Esophagus muscularis mucosa (tissue), 4 donors: ENCODE measurements at regions not wholly inside any gene's neighbourhood (a gene's known extent, or its start where the extent isn't known, plus 50 kb on each side); places are given as distances from the start of the nearest gene placed in this dataset.

Experiments
- DNase-seq: peaks from one replicate; pipeline ENCODE4 v3.0.0-alpha.2; 2017; ENCODE audit errors: extremely low spot score
- H3K27ac ChIP-seq, 4 donors: fragments of 200-600 bp; sonication (generic); replicated peaks in 1 of 4; 1 replicate in 3 of 4; 2 replicates in 1 of 4; pipeline ENCODE4 v1.5.1; 2016 to 2019; ENCODE audit warnings: mild to moderate bottlenecking in 1 of 4
- H3K27me3 ChIP-seq, 4 donors: fragments of 200-600 bp; sonication (generic); one replicate each; pipeline versions ENCODE4 v1.5.1 to v1.6.0; 2016 to 2019
- H3K36me3 ChIP-seq, 4 donors: fragments of 200-600 bp; sonication (generic); one replicate each; pipeline ENCODE4 v1.5.1; 2016 to 2019
- H3K4me1 ChIP-seq, 4 donors: fragments of 200-600 bp; sonication (generic); one replicate each; pipeline ENCODE4 v1.5.1; 2016 to 2019
- H3K4me3 ChIP-seq, 4 donors: fragments of 200-600 bp; sonication (generic); 1 replicate in 2 of 4; 2 replicates in 2 of 4; pipeline ENCODE4 v1.5.1; 2016 to 2019; ENCODE audit warnings: mild to moderate bottlenecking in 4 of 4, moderate library complexity in 1 of 4
- H3K9me3 ChIP-seq, 4 donors: fragments of 200-600 bp; sonication (generic); 1 replicate in 3 of 4; 2 replicates in 1 of 4; pipeline ENCODE4 v1.5.1; 2016 to 2019
- EP300 ChIP-seq: sonication (generic); formaldehyde crosslinking; IDR thresholded peaks from one replicate; pipeline ENCODE4 v1.6.1; 2017; ENCODE audit warnings: antibody characterized with exemption
- POLR2A ChIP-seq: fragments of 450-650 bp; IDR thresholded peaks from one replicate; pipeline ENCODE4 v1.6.1; 2017; ENCODE audit warnings: antibody characterized with exemption, moderate library complexity, mild to moderate bottlenecking, low read depth
- POLR2AphosphoS5 ChIP-seq, 2 donors: sonication (generic); formaldehyde crosslinking; IDR thresholded peaks; one replicate each; pipeline ENCODE4 v1.6.1; 2017; ENCODE audit warnings: antibody characterized with exemption in 2 of 2
- WGBS: methylation state at CpG from one replicate; pipeline ENCODE4 v1.1.5; 2018; 5-methylcytosine and 5-hydroxymethylcytosine counted together
- intact Hi-C: fragments of 100-400 bp; cut with DNase I; formaldehyde crosslinking; loops from one replicate; pipeline ENCODE4 v1.15.1; 2023
- TF ChIP-seq, protein P1 (sequence below), 3 experiments: fragments of 200-600 bp in 2 of 3; fragments of 450-650 bp in 1 of 3; sonication (generic) in 2 of 3; IDR thresholded peaks; one replicate each; pipeline ENCODE4 v1.5.1; 2017 to 2019; ENCODE audit warnings: antibody characterized with exemption in 3 of 3, mild to moderate bottlenecking in 2 of 3, moderate library complexity in 1 of 3

DNA sequence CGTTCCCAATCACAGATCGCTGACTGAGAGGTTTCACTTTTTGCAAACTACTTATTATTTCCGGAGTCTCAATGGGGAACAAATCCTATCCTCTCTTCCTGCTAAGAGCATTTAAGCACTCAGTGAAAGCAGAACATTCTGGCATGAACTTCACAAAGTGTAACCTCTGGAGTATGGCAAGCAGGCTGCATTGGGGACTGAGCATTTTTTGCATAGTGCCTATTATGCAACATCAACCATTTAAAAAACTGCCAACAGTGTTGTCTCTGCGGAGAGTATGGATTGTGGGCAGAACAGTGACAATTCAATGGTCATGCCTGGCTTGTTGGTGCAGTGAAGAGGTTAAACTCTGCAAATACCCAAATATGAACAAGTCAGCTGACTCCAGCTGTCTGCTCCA is 484.6 kb downstream of the OLFM4 start:
- Histone ChIP-seq H3K4me3 (no peak overlapping the region), H3K36me3 (no peaks in the 10 kb centered on the region), H3K27me3 (no peaks in the 10 kb centered on the region), H3K9me3 (no peaks in the 10 kb centered on the region), H3K4me1 (no peaks in the 10 kb centered on the region), H3K27ac (no peak overlapping the region)
- TF ChIP-seq POLR2A, result no peak
- TF ChIP-seq POLR2AphosphoS5 (IDR thresholded peaks at IDR 0.05), result no peak
- no peak for TF ChIP-seq EP300
- TF ChIP-seq, protein P1, sequence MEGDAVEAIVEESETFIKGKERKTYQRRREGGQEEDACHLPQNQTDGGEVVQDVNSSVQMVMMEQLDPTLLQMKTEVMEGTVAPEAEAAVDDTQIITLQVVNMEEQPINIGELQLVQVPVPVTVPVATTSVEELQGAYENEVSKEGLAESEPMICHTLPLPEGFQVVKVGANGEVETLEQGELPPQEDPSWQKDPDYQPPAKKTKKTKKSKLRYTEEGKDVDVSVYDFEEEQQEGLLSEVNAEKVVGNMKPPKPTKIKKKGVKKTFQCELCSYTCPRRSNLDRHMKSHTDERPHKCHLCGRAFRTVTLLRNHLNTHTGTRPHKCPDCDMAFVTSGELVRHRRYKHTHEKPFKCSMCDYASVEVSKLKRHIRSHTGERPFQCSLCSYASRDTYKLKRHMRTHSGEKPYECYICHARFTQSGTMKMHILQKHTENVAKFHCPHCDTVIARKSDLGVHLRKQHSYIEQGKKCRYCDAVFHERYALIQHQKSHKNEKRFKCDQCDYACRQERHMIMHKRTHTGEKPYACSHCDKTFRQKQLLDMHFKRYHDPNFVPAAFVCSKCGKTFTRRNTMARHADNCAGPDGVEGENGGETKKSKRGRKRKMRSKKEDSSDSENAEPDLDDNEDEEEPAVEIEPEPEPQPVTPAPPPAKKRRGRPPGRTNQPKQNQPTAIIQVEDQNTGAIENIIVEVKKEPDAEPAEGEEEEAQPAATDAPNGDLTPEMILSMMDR (IDR thresholded peaks at IDR 0.05), result no peak
- WGBS, result 59% methylated on average over 4 of the region's 4 CpGs
- DNase-seq, result no peak
- intact Hi-C loops, result no loop called here

DNA sequence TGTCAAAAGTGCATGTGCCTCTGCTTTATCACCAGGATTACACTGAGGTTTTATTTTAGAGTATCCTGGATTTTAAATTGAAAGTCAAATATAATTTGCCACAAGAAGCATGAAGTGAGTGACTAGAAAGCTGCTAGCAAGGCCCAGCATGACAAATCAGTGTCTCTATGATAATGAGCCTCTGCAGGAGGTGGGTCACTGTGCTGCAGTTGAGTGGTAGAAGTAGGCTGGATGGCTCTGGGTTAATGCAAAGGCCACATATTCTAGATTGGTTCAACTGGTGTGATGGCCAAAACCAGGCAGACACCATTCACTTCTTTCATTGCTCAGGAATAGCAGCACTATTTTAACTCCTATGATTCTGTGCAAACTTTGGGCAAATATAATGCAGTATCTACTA is 491.5 kb downstream of the OLFM4 start:
- intact Hi-C loops, result no loop called here
- no peaks in the 10 kb centered on the region for H3K36me3 ChIP-seq
- no peak for TF ChIP-seq POLR2A
- TF ChIP-seq, protein P1 (IDR thresholded peaks at IDR 0.05), result no peak
- no peak for TF ChIP-seq EP300
- TF ChIP-seq POLR2AphosphoS5 (IDR thresholded peaks at IDR 0.05), result no peak

DNA sequence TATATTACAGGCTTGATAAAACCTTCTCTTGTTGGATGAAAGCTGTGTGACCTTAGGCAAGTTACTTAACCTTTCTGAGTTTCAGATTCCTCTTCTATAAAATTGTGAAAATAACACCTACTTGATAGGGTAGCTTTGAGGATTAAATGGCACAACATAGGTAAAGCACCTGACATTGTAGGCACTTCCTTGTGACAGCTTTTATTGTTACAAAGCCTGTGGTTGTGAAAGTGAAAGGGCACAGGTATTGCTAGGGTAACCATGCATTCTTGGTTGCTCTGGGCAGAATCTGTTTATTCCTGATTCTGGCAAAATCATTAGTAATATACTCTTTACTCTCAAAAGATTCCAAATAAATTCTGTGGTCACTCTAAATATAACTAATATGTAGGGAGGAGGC is 493.4 kb downstream of the OLFM4 start:
- no peaks in the 10 kb centered on the region for H3K36me3 ChIP-seq
- intact Hi-C loops, result no loop called here
- H3K27me3 ChIP-seq, result no peaks in the 10 kb centered on the region
- H3K9me3 ChIP-seq, result no peaks in the 10 kb centered on the region
- TF ChIP-seq, protein P1 (IDR thresholded peaks at IDR 0.05), result no peak
- no peak for TF ChIP-seq EP300
- no peak for TF ChIP-seq POLR2AphosphoS5 (IDR thresholded peaks at IDR 0.05)
- no peak for TF ChIP-seq POLR2A
- no peak overlapping the region for H3K27ac ChIP-seq
- H3K4me3 ChIP-seq, result no peak overlapping the region
- no peak for DNase-seq
- no peaks in the 10 kb centered on the region for H3K4me1 ChIP-seq

More for the DNA sequence above, 491.5 kb downstream of the OLFM4 start:
- Histone ChIP-seq H3K9me3 (no peaks in the 10 kb centered on the region), H3K4me3 (no peak overlapping the region), H3K4me1 (no peaks in the 10 kb centered on the region), H3K27me3 (no peaks in the 10 kb centered on the region), H3K27ac (no peak overlapping the region)
- DNase-seq, result no peak

DNA sequence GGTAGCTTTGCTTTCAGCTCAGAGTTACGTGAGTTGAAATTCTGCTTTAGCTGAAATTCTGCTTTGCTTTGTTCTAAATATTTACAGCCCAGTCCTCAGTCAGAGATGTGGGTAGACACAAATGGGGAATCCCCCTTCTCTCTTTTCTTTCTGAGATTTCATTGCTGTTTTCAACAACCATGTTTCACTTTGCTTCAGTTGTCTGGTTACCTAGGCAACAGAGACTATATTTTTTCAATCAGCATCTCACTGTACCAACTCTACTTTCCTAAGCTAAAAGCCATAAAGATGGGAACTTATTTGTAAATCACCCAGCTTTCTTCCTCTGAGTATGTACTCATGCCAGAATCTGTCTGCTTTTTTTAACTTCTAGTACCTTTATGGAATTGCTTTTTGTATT is 509.0 kb downstream of the OLFM4 start:
- Histone ChIP-seq H3K4me3 (no peak overlapping the region), H3K27me3 (no peaks in the 10 kb centered on the region), H3K27ac (no peak overlapping the region), H3K36me3 (no peaks in the 10 kb centered on the region), H3K4me1 (no peaks in the 10 kb centered on the region), H3K9me3 (peaks cover 0 to 6% (median 4%) of the 10 kb centered on the region in 4 donors)
- whole genome bisulfite sequencing, result 59% methylated on average over 1 of the region's 1 CpG
- no peak for DNase-seq
- intact Hi-C loops, result no loop called here
- TF ChIP-seq POLR2A (no peak), POLR2AphosphoS5 (IDR thresholded peaks at IDR 0.05) (no peak), EP300 (no peak)
- TF ChIP-seq, protein P1 (IDR thresholded peaks at IDR 0.05), result no peak

DNA sequence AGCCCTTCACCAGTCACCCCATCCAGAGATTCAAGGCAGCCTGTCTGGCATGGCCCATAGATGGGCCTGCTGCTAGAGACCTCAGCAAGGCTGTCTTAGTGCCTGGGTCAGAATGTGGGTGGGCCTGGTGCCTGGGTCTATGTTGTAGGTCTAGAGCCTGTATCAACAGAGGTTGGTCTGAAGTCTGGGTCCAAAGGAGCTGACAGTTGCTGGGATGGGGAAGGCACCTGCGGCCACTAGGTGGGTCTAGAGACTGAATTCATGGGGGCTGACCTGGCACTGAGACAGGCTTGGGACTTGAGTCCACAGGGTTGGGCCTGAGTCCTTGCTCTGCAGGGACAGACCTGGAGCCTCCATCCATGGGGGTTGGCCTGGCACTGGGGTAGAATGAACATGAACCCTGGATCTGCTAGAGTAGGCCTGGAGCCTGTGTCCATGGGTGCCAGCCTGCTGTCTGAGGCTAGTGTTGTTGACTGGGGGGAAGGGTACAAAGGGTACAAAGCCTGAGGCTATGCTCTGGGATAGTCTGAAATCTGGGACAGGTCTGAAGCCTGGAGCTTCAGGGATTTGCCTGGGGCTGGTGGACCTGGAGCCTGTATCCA is 516.8 kb downstream of the OLFM4 start:
- intact Hi-C loops, result no loop called here
- WGBS, result 57% methylated on average over 1 of the region's 1 CpG

More for the DNA sequence above, 516.8 kb downstream of the OLFM4 start:
- Histone ChIP-seq H3K36me3 (no peaks in the 10 kb centered on the region), H3K27me3 (no peaks in the 10 kb centered on the region), H3K9me3 (peaks cover 0 to 4% (median 1%) of the 10 kb centered on the region in 4 donors), H3K4me3 (no peak overlapping the region), H3K4me1 (no peaks in the 10 kb centered on the region), H3K27ac (no peak overlapping the region)
- no peak for DNase-seq
- TF ChIP-seq POLR2AphosphoS5 (IDR thresholded peaks at IDR 0.05), result no peak
